ENCODE measurements at regions not wholly inside any gene's neighbourhood (a gene's known extent, or its start where the extent isn't known, plus 50 kb on each side); places are given as distances from the start of the nearest gene placed in this dataset.
A peak's percentile ranks its signal among the peaks of the same experiment; 100 is the strongest.

GRCh38 chr2:67462738-67463496 is 65.8 kb downstream of the ETAA1 start:
- DNase-seq = no peak

GRCh38 chr2:67463810-67464209 is 66.7 kb downstream of the ETAA1 start:
- DNase-seq = no peak

- DNase-seq = no peak
Observed at GRCh38 chr2:67465623-67466022, 68.5 kb downstream of the ETAA1 start.

GRCh38 chr2:67466734-67467133 is 69.6 kb downstream of the ETAA1 start:
- no peak for DNase-seq

GRCh38 chr2:67471681-67472080 is 74.5 kb downstream of the ETAA1 start:
- DNase-seq = peak; percentile 25

- peak; percentile 62 for DNase-seq
Observed at GRCh38 chr2:67476809-67477790, 80.0 kb downstream of the ETAA1 start.

GRCh38 chr2:67479261-67479660 is 82.1 kb downstream of the ETAA1 start:
- DNase-seq = no peak

- DNase-seq = peak; percentile 59
Observed at GRCh38 chr2:67485431-67485830, 88.3 kb downstream of the ETAA1 start.

GRCh38 chr2:67486041-67486796 is 89.1 kb downstream of the ETAA1 start:
- DNase-seq = no peak

- DNase-seq = no peak
Observed at GRCh38 chr2:67487993-67488392, 90.9 kb downstream of the ETAA1 start.

GRCh38 chr2:67489396-67489795 is 92.3 kb downstream of the ETAA1 start:
- DNase-seq = no peak

- DNase-seq = no peak
Observed at GRCh38 chr2:67498931-67499330, 101.8 kb downstream of the ETAA1 start.

GRCh38 chr2:67499989-67500388 is 102.9 kb downstream of the ETAA1 start:
- no peak for DNase-seq

GRCh38 chr2:67500541-67500940 is 103.4 kb downstream of the ETAA1 start:
- DNase-seq = no peak

- no peak for DNase-seq
Observed at GRCh38 chr2:67502346-67503065, 105.4 kb downstream of the ETAA1 start.

- DNase-seq = peak; percentile 78
Observed at GRCh38 chr2:67503066-67503795, 106.1 kb downstream of the ETAA1 start.

- peak; percentile 66 for DNase-seq
Observed at GRCh38 chr2:67510745-67511144, 113.6 kb downstream of the ETAA1 start.

- DNase-seq = peak; percentile 69
Observed at GRCh38 chr2:67514515-67514914, 117.4 kb downstream of the ETAA1 start.

- no peak for DNase-seq
Observed at GRCh38 chr2:67515056-67515455, 117.9 kb downstream of the ETAA1 start.

GRCh38 chr2:67515538-67515937 is 118.4 kb downstream of the ETAA1 start:
- no peak for DNase-seq

- DNase-seq = no peak
Observed at GRCh38 chr2:67516362-67516761, 119.2 kb downstream of the ETAA1 start.
